Activated CD8-positive, alpha-beta memory T cell treated with anti-CD3 and anti-CD28 coated beads for 48 hours (primary cell): ENCODE measurements at regions not wholly inside any gene's neighbourhood (a gene's known extent, or its start where the extent isn't known, plus 50 kb on each side); places are given as distances from the start of the nearest gene placed in this dataset.

Experiments used
- DNase-seq, 3 experiments: peaks; one replicate each; pipeline ENCODE4 v3.0.0-alpha.2; 2020; ENCODE audit warnings: low read depth in 2 of 3, low spot score in 2 of 3

GRCh38 chr11:28464252-28464867 is 356.2 kb downstream of the METTL15 start:
- DNase-seq: no peak

- DNase-seq: no peak
These were observed 355.6 kb downstream of the METTL15 start for GRCh38 chr11:28463826-28464225.

DNA sequence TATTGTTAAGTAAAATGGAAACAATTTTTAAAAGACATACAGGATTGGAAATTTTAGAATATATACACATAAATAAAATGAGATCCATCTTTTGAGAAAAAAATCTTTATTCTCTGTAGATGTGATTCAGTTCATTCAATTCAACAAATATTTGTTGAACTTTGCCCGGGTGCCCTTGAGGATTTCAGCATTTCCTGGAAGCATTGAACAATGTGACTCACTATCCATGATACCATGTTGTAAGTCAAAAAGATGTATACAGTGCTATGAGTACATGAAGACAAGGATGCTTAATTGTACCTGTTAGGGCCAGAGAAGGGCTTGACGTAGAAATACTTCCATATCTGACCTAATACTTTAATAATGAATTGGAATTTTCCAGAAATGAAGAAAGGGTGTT is 353.7 kb downstream of the METTL15 start:
- DNase-seq: no peak

- DNase-seq: no peak
These were observed 353.1 kb downstream of the METTL15 start for GRCh38 chr11:28461338-28461737.

DNA sequence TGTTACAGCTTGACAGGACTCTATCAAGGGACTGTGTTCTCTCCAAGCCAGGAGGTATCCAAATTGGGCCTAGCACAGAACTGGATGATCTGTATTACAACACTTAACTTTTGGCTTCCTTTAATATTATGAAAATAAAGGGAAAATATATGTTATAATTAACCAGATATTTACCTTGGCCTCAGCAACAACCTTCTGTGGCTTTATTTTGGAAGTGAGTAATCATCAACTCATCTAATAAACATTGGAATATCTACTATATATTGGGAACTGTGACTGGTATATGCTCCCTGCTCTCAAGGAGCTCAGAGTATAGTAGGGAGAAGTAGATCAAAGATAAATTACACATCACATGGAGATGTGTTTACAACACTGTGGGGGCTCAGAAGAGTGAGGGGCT is 352.2 kb downstream of the METTL15 start:
- no peak for DNase-seq

GRCh38 chr11:28459912-28460311 is 351.7 kb downstream of the METTL15 start:
- DNase-seq: no peak

GRCh38 chr11:28457481-28458065 is 349.4 kb downstream of the METTL15 start:
- no peak for DNase-seq

GRCh38 chr11:28448186-28448585 is 340.0 kb downstream of the METTL15 start:
- DNase-seq: no peak

DNA sequence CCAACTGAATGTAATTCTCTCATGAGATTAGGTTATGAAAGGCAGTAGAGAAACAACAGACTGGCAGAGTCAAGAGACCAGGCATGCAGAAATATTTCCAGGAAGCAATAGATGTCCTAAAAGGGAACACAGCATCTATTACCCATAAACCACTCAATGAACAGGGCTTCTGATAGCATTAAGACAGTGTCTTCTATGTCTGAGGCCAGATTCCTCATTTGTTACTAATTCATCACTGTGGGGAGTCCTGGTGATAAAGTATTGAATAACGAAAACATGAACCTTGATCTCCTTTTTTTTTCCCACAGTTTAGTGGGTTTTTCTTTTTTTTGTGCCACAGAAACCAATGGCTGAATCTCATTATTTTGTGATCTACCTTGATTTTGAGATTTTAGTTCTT is 339.0 kb downstream of the METTL15 start:
- DNase-seq: no peak

GRCh38 chr11:28442131-28442530 is 333.9 kb downstream of the METTL15 start:
- DNase-seq: no peak

DNA sequence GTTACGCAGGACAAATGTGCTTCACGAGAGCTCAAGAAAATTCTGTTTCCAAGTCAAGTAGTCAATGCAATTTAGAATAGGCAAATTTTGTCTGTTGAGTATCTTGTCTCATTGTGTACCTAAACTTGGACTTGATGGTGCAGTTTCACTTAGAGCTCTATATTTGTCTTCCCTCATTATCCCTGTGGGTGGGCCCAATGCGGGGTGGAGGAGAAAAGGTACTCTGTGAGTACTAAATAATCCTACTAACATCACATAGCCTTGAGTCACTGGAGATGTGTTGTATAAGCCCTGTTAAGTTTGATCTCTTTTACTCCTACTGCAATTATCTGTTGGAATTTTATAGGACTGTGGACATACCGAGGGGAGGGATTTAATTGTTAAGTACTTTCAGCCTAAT is 331.2 kb downstream of the METTL15 start:
- no peak for DNase-seq

- DNase-seq: no peak
These were observed 311.9 kb downstream of the METTL15 start for GRCh38 chr11:28420099-28420498.

- no peak for DNase-seq
These were observed 309.6 kb downstream of the METTL15 start for GRCh38 chr11:28417601-28418323.

DNA sequence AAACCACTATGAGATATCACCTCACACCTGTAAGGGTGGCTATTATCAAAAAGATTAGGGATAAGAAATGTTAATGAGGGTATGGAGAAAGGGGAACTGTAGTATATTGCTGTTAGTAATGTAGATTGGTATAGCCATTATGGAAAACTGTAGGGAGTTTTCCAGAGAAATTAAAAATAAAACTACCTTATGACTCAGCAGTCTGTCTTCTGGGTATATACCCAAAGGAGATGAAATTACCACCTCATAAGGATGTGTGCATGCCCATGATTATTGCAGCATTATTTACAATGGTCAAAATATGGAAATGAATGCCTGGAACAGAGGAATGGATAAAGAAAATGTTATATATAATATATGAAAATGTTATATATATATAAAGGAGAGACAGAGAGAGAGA is 303.8 kb downstream of the METTL15 start:
- DNase-seq: no peak

- no peak for DNase-seq
These were observed 293.3 kb downstream of the METTL15 start for GRCh38 chr11:28401446-28401845.

GRCh38 chr11:28400331-28401100 is 292.3 kb downstream of the METTL15 start:
- DNase-seq: no peak

DNA sequence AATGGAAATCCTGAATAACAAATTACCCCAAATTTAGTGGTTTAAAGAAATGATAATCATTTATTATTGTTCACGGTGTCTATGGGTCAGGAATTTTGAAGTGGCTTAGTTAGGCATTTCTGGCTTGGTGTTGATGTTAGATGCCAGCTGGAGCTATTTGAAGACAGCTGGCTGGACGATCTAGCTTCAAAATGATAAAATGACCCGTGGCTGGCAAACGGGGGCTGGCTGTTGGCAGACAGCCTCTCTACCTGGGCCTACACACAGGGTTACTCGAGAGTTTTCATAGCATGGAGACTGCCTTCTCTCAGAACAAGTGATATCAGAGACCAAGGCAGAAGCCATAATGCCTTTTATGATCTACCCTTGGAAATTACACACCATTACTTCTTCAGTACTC is 285.2 kb downstream of the METTL15 start:
- no peak for DNase-seq

- no peak for DNase-seq
These were observed 276.2 kb downstream of the METTL15 start for GRCh38 chr11:28384418-28384817.

DNA sequence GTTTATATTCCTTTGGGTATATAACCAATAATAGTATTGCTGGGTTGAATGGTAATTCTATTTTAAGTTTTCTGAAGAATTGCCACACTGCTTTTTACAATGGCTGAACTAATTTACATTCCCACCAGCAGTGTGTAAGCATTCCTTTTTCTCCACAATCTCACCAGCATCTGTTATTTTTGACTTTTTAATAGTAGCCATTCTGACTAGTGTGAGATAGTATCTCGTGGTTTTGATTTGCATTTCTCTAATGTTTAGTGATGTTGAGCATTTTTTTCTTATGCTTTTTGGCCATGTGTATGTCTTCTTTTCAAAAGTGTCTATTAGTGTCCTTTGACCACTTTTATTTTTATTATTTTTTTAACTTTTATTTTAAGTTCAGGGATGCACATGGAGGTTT is 275.3 kb downstream of the METTL15 start:
- no peak for DNase-seq
